Activated CD4-positive, alpha-beta T cell treated with anti-CD3 and anti-CD28 coated beads for 24 hours (primary cell): ENCODE measurements at regions not wholly inside any gene's neighbourhood (a gene's known extent, or its start where the extent isn't known, plus 50 kb on each side); places are given as distances from the start of the nearest gene placed in this dataset.
"Not testable (repeated sequence)": the region's sequence is repeated elsewhere in the genome, so short reads cannot be mapped to it uniquely, and the experiment has no call there.

Experiments used
- DNase-seq, 2 donors: peaks; one replicate each; pipeline ENCODE4 v3.0.0-alpha.2; 2020; ENCODE audit warnings: low read depth in 2 of 2

GRCh38 chr14:105709281-105710118, 183.1 kb downstream of the TMEM121 start:
- no peak for DNase-seq

- no peak for DNase-seq
Measured at GRCh38 chr14:105710119-105711043, 184.0 kb downstream of the TMEM121 start.

GRCh38 chr14:105711044-105711620, 184.7 kb downstream of the TMEM121 start:
- DNase-seq = no peak

GRCh38 chr14:105711841-105712460, 185.6 kb downstream of the TMEM121 start:
- no peak for DNase-seq

GRCh38 chr14:105712670-105713069, 186.3 kb downstream of the TMEM121 start:
- DNase-seq = not testable (repeated sequence)

GRCh38 chr14:105713160-105713559, 186.8 kb downstream of the TMEM121 start:
- not testable (repeated sequence) for DNase-seq

- not testable (repeated sequence) for DNase-seq
Measured at GRCh38 chr14:105713836-105714235, 187.5 kb downstream of the TMEM121 start.

GRCh38 chr14:105718787-105719186, 192.4 kb downstream of the TMEM121 start:
- not testable (repeated sequence) for DNase-seq

GRCh38 chr14:105720106-105720505, 193.7 kb downstream of the TMEM121 start:
- DNase-seq = not testable (repeated sequence)

GRCh38 chr14:105720852-105721601, 194.6 kb downstream of the TMEM121 start:
- not testable (repeated sequence) for DNase-seq

- not testable (repeated sequence) for DNase-seq
Measured at GRCh38 chr14:105721602-105721970, 195.2 kb downstream of the TMEM121 start.

- DNase-seq = not testable (repeated sequence)
Measured at GRCh38 chr14:105721996-105722709, 195.8 kb downstream of the TMEM121 start.

GRCh38 chr14:105723271-105723670, 196.9 kb downstream of the TMEM121 start:
- not testable (repeated sequence) for DNase-seq

GRCh38 chr14:105723776-105724175, 197.4 kb downstream of the TMEM121 start:
- DNase-seq = not testable (repeated sequence)

GRCh38 chr14:105729825-105730368, 203.5 kb downstream of the TMEM121 start:
- DNase-seq = not testable (repeated sequence)

GRCh38 chr14:105730731-105731130, 204.3 kb downstream of the TMEM121 start:
- not testable (repeated sequence) for DNase-seq

GRCh38 chr14:105731221-105731985, 205.0 kb downstream of the TMEM121 start:
- DNase-seq = not testable (repeated sequence)

- DNase-seq = no peak
Measured at GRCh38 chr14:105733081-105734065, 207.0 kb downstream of the TMEM121 start.
